K562 (cell line): ENCODE measurements at regions not wholly inside any gene's neighbourhood (a gene's known extent, or its start where the extent isn't known, plus 50 kb on each side); places are given as distances from the start of the nearest gene placed in this dataset.

Experiments used
- ATF1 ChIP-seq, 2 experiments: fragments of 450-650 bp in 1 of 2; IDR thresholded peaks; 2 replicates each; pipeline ENCODE4 v1.6.1; 2016; ENCODE audit warnings: missing compliant biosample characterization in 1 of 2, missing genetic modification characterization in 1 of 2
- BCOR ChIP-seq: fragments of 450-650 bp; IDR thresholded peaks from 2 replicates; pipeline ENCODE4 v1.6.1; 2016
- BRD9 ChIP-seq: fragments of 450-650 bp; IDR thresholded peaks from 2 replicates; pipeline ENCODE4 v1.6.1; 2018; ENCODE audit warnings: low read depth; ENCODE audit not compliant: partially characterized antibody
- CBX1 ChIP-seq: sonication (generic); IDR thresholded peaks from 2 replicates; pipeline ENCODE4 v1.6.1; 2016; ENCODE audit warnings: antibody characterized with exemption, low read depth, mild to moderate bottlenecking
- CREM ChIP-seq: IDR thresholded peaks from 2 replicates; pipeline ENCODE4 v1.6.1; 2014; ENCODE audit warnings: antibody characterized with exemption, low read depth
- GATAD2A ChIP-seq: fragments of 450-650 bp; IDR thresholded peaks from 2 replicates; pipeline ENCODE4 v1.6.1; 2017
- MAFK ChIP-seq: IDR thresholded peaks from 2 replicates; pipeline ENCODE4 v1.6.1; 2011; ENCODE audit warnings: low read length, improper control_type of control experiment
- NCOR1 ChIP-seq: fragments of 450-650 bp; IDR thresholded peaks from 2 replicates; pipeline ENCODE4 v1.6.1; 2016; ENCODE audit warnings: mild to moderate bottlenecking, moderate library complexity
- NFXL1 ChIP-seq: fragments of 450-650 bp; formaldehyde crosslinking; IDR thresholded peaks from 2 replicates; pipeline ENCODE4 v1.4.0; 2021; ENCODE audit warnings: mild to moderate bottlenecking
- REST ChIP-seq, 2 experiments: fragments of 450-650 bp; formaldehyde crosslinking in 1 of 2; IDR thresholded peaks; 2 replicates each; pipeline versions ENCODE4 v1.4.0 to v1.6.1; 2014 to 2020; ENCODE audit warnings: mild to moderate bottlenecking in 2 of 2, borderline replicate concordance in 1 of 2, low read depth in 1 of 2
- TOE1 ChIP-seq, 2 experiments: fragments of 450-650 bp in 1 of 2; sonication (generic) in 1 of 2; formaldehyde crosslinking in 1 of 2; IDR thresholded peaks; 2 replicates each; pipeline versions ENCODE4 v1.7.1 to v1.8.0; 2016 to 2022; ENCODE audit warnings: borderline replicate concordance in 2 of 2, mild to moderate bottlenecking in 2 of 2, antibody characterized with exemption in 1 of 2, inconsistent platforms in 1 of 2, low read depth in 1 of 2, missing genetic modification reagents in 1 of 2, moderate library complexity in 1 of 2
- TF ChIP-seq, protein P1 (sequence below): fragments of 450-650 bp; IDR thresholded peaks from 2 replicates; pipeline ENCODE4 v1.6.1; 2017; ENCODE audit warnings: antibody characterized with exemption, mild to moderate bottlenecking
- TF ChIP-seq, protein P2 (sequence below): IDR thresholded peaks from 2 replicates; pipeline ENCODE4 v1.6.1; 2016; ENCODE audit warnings: missing genetic modification characterization, missing compliant biosample characterization

DNA sequence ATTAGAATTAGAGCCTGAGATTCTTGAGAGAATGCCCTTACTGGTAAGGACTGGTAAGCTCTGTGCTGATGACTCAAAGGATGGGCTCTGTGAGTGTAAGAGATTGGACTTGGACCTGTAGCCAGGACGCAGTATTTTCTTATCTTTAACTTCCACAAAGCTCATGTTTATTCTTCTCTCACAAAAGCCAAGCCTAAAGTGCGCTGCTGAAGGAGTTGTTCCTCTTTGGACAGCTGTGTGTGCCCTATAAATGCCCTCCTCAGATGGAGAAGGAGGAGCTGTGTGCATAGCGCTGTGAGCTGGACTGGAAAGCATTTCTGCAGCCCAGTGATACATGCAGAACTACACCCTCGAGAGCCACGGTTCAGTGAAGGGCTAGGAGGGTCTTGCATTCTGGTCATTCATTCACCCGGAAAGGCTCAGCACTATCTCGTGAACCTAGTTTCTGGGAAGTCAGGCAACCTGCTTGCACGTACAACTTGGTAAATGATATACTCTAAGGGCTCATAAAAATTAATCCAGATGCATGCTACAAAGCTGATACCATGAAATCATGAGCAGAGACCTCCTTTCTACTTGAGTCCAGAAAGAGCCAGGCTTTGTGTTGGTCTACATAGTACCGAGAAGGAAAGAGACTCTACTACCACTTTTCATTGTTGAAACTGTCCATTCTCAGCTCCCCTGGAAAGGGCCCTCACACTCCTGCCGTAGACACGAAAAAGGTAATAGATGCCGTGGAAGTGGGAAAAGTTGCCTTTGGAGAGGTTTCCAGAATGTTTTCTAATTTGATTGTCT lies 103.0 kb upstream of the TBL1XR1 start (continued):
- TF ChIP-seq CBX1 = no peak
- 0 out of 2 replicates have a peak, but pooled peaks have one; percentile 15 for TF ChIP-seq BCOR
- 0 out of 2 replicates have a peak, but pooled peaks have one; percentile 55 for TF ChIP-seq GATAD2A
- TF ChIP-seq, protein P1, sequence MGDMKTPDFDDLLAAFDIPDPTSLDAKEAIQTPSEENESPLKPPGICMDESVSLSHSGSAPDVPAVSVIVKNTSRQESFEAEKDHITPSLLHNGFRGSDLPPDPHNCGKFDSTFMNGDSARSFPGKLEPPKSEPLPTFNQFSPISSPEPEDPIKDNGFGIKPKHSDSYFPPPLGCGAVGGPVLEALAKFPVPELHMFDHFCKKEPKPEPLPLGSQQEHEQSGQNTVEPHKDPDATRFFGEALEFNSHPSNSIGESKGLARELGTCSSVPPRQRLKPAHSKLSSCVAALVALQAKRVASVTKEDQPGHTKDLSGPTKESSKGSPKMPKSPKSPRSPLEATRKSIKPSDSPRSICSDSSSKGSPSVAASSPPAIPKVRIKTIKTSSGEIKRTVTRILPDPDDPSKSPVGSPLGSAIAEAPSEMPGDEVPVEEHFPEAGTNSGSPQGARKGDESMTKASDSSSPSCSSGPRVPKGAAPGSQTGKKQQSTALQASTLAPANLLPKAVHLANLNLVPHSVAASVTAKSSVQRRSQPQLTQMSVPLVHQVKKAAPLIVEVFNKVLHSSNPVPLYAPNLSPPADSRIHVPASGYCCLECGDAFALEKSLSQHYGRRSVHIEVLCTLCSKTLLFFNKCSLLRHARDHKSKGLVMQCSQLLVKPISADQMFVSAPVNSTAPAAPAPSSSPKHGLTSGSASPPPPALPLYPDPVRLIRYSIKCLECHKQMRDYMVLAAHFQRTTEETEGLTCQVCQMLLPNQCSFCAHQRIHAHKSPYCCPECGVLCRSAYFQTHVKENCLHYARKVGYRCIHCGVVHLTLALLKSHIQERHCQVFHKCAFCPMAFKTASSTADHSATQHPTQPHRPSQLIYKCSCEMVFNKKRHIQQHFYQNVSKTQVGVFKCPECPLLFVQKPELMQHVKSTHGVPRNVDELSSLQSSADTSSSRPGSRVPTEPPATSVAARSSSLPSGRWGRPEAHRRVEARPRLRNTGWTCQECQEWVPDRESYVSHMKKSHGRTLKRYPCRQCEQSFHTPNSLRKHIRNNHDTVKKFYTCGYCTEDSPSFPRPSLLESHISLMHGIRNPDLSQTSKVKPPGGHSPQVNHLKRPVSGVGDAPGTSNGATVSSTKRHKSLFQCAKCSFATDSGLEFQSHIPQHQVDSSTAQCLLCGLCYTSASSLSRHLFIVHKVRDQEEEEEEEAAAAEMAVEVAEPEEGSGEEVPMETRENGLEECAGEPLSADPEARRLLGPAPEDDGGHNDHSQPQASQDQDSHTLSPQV = peak; percentile 74
- TF ChIP-seq, protein P2, sequence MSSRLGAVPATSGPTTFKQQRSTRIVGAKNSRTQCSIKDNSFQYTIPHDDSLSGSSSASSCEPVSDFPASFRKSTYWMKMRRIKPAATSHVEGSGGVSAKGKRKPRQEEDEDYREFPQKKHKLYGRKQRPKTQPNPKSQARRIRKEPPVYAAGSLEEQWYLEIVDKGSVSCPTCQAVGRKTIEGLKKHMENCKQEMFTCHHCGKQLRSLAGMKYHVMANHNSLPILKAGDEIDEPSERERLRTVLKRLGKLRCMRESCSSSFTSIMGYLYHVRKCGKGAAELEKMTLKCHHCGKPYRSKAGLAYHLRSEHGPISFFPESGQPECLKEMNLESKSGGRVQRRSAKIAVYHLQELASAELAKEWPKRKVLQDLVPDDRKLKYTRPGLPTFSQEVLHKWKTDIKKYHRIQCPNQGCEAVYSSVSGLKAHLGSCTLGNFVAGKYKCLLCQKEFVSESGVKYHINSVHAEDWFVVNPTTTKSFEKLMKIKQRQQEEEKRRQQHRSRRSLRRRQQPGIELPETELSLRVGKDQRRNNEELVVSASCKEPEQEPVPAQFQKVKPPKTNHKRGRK (tag) = no peak
- 0 out of 2 replicates have a peak, but pooled peaks have one; percentile 40 for TF ChIP-seq TOE1 (IDR thresholded peaks at IDR 0.05; ENCODE audit: borderline replicate concordance)
- no peak for TF ChIP-seq TOE1 (CRISPR knock-in tag; IDR thresholded peaks at IDR 0.05; ENCODE audit: borderline replicate concordance, low read depth)
- peak; percentile 56 for TF ChIP-seq NCOR1
- TF ChIP-seq BRD9 = peak; percentile 17
- no peak for TF ChIP-seq ATF1 (CRISPR knock-in tag; IDR thresholded peaks at IDR 0.05)
- TF ChIP-seq ATF1 (tag; IDR thresholded peaks at IDR 0.05) = no peak
- TF ChIP-seq MAFK = 0 out of 2 replicates have a peak, but pooled peaks have one; percentile 27
- TF ChIP-seq NFXL1 (CRISPR knock-in tag) = no peak
- peak; percentile 19; the same call in 1 of the 2 replicates for TF ChIP-seq CREM
- peak; percentile 54 for TF ChIP-seq REST (IDR thresholded peaks at IDR 0.05; ENCODE audit: borderline replicate concordance)
- no peak for TF ChIP-seq REST (CRISPR knock-in tag; IDR thresholded peaks at IDR 0.05; ENCODE audit: low read depth)
